ENCODE measurements at regions not wholly inside any gene's neighbourhood (a gene's known extent, or its start where the extent isn't known, plus 50 kb on each side); places are given as distances from the start of the nearest gene placed in this dataset.
"Not testable (repeated sequence)": the region's sequence is repeated elsewhere in the genome, so short reads cannot be mapped to it uniquely, and the experiment has no call there.

- intact Hi-C loops (cut with DNase I): no loop called here
- no peak for TF ChIP-seq POLR2A (IDR thresholded peaks at IDR 0.05)
- TF ChIP-seq, protein P1, sequence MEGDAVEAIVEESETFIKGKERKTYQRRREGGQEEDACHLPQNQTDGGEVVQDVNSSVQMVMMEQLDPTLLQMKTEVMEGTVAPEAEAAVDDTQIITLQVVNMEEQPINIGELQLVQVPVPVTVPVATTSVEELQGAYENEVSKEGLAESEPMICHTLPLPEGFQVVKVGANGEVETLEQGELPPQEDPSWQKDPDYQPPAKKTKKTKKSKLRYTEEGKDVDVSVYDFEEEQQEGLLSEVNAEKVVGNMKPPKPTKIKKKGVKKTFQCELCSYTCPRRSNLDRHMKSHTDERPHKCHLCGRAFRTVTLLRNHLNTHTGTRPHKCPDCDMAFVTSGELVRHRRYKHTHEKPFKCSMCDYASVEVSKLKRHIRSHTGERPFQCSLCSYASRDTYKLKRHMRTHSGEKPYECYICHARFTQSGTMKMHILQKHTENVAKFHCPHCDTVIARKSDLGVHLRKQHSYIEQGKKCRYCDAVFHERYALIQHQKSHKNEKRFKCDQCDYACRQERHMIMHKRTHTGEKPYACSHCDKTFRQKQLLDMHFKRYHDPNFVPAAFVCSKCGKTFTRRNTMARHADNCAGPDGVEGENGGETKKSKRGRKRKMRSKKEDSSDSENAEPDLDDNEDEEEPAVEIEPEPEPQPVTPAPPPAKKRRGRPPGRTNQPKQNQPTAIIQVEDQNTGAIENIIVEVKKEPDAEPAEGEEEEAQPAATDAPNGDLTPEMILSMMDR (IDR thresholded peaks at IDR 0.05): no peak
- Histone ChIP-seq H3K27me3 (no peaks in the 10 kb centered on the region), H3K27ac (no peak overlapping the region), H3K4me3 (no peak overlapping the region), H3K36me3 (no peaks in the 10 kb centered on the region), H3K4me1 (no peaks in the 10 kb centered on the region), H3K9me3 (no peaks in the 10 kb centered on the region)
- 26 to 31% (median 29%) methylated on average over 2 of the region's 2 CpGs for WGBS, 4 donors
- no peak for ATAC-seq
- no peak for DNase-seq
Observed at GRCh38 chr13:19362946-19363510, 181.4 kb upstream of the TUBA3C start.

DNA sequence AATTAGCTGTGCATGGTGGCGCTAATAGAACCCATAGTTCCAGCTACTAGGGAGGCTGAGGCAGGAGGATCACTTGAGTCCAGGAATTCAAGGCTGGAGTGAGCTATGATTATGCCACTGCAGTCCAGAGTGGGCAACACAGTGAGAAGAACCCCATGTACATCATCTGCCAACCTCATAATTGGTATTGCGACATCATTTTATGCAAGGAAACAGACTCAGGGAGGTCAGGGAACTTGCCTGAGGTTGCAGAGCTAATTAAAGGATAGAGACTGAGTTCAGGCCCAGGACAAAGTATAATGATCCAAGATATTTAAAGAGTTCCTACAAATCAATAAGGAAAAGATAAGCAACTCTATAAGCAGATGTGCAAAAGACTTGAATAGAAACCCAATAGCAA lies 178.1 kb upstream of the TUBA3C start:
- H3K4me3 ChIP-seq; H3K36me3 ChIP-seq; H3K9me3 ChIP-seq; ATAC-seq; intact Hi-C loops (cut with DNase I); H3K4me1 ChIP-seq; H3K27me3 ChIP-seq; DNase-seq; H3K27ac ChIP-seq: not testable (repeated sequence)
- WGBS, 4 donors: 80 to 96% (median 85%) methylated on average over 2 of the region's 2 CpGs

DNA sequence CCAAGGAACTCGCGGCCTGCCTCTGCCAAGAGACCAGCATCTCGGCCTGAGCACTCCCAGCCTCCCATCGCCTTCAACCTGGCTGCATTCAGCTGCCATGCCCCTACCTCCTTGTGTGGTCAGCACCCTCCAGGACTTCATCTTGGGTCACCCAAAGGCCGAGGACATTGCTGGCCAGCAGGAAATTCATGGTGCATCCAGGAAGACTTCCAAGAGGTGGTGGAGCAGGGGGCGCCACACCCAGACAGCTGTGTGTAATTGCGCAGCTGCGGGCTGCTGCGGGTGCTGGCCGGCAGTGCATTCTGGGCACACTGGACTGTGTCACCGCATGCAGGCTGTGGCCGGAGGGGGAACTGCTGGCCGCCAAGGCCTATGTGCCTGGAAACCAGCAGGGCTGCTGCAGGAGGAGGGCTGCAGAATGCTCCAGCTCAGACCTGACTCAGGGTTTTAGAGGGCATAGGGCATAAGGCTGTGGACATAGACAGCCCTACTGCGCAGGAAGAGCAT lies 164.3 kb upstream of the TUBA3C start:
- no peaks in the 10 kb centered on the region for H3K4me1 ChIP-seq
- H3K9me3 ChIP-seq: no peaks in the 10 kb centered on the region
- no peak overlapping the region for H3K27ac ChIP-seq
- peaks cover 0 to 40% (median 3%) of the 10 kb centered on the region in 9 donors for H3K27me3 ChIP-seq
- intact Hi-C loops (cut with DNase I): no loop called here
- DNase-seq (no peak), ATAC-seq (peak in 1 of 4 donors; percentile 13)
- no peak for TF ChIP-seq POLR2A (IDR thresholded peaks at IDR 0.05)
- TF ChIP-seq, protein P1 (IDR thresholded peaks at IDR 0.05): no peak
- H3K36me3 ChIP-seq: no peaks in the 10 kb centered on the region
- WGBS, 4 donors: 83 to 85% (median 84%) methylated on average over 4 to 14 of the region's 14 CpGs
- H3K4me3 ChIP-seq: no peak overlapping the region

DNA sequence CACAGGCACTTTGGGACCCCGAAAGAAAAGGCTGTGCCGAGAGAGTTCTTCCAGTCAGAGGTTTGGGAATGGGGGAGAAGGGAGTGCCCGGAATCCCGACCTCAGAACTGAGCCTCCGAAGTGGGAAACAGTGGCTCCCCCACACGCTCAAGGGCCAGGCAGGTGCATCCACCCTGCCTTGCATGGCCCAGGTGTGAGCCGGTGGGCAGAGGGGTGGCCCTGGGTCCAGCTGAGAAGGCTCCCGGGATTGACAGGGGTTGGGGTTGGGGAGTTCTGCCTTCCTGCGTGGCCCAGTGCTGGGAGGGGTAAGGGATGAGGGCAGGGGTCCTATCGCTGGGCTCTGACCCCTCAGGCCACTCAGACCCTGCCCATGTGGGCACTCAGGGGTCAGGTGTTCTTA lies 163.5 kb upstream of the TUBA3C start:
- Histone ChIP-seq H3K27me3 (peaks cover 0 to 40% (median 3%) of the 10 kb centered on the region in 9 donors), H3K9me3 (no peaks in the 10 kb centered on the region), H3K4me1 (no peaks in the 10 kb centered on the region), H3K27ac (no peak overlapping the region), H3K36me3 (no peaks in the 10 kb centered on the region), H3K4me3 (no peak overlapping the region)
- WGBS, 4 donors: 48 to 65% (median 54%) methylated on average over 6 to 10 of the region's 10 CpGs
- intact Hi-C loops (cut with DNase I): no loop called here
- ATAC-seq (peak in 1 of 4 donors; percentile 11), DNase-seq (no peak)
- TF ChIP-seq POLR2A (IDR thresholded peaks at IDR 0.05): no peak

- ATAC-seq: peak in 1 of 4 donors; percentile 33
- H3K4me1 ChIP-seq; H3K27ac ChIP-seq; H3K9me3 ChIP-seq; DNase-seq; intact Hi-C loops (cut with DNase I); H3K36me3 ChIP-seq: not testable (repeated sequence)
- WGBS, 4 donors: 0 to 30% (median 11%) methylated on average over 11 to 44 of the region's 50 CpGs
- Histone ChIP-seq H3K4me3 (peak overlapping the region in 7 of 12 donors; percentile 13 to 35 (median 17)), H3K27me3 (peaks cover 0 to 40% (median 3%) of the 10 kb centered on the region in 9 donors)
Observed at GRCh38 chr13:19344585-19345120, 163.0 kb upstream of the TUBA3C start.

DNA sequence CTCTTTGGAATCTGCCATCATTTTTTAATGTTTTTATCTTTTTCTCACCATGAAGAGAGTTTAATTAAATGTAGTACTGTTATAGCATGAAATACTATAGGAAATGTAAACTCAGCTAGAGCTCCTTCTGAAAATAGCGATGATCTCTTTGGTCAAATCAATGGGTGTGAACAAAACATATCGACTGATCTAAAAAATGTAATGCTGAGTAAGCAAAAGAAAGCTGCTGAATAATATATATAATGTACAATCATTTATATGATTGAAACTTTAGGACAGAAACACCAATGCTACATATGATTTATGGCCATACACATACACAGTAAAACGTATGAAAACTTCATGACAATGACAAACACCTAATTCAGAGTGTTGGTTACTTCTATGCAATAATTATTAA lies 150.8 kb upstream of the TUBA3C start:
- H3K4me1 ChIP-seq: no peaks in the 10 kb centered on the region
- ATAC-seq (no peak), DNase-seq (no peak)
- intact Hi-C loops (cut with DNase I): no loop called here
- TF ChIP-seq, protein P1 (IDR thresholded peaks at IDR 0.05): no peak
- no peak for TF ChIP-seq POLR2A (IDR thresholded peaks at IDR 0.05)
- no peaks in the 10 kb centered on the region for H3K9me3 ChIP-seq
- no peak overlapping the region for H3K27ac ChIP-seq
- H3K36me3 ChIP-seq: no peaks in the 10 kb centered on the region
- no peaks in the 10 kb centered on the region for H3K27me3 ChIP-seq
- 37 to 57% (median 52%) methylated on average over 3 of the region's 3 CpGs for WGBS, 4 donors
- H3K4me3 ChIP-seq: no peak overlapping the region
